Sigmoid colon (tissue), 6 donors: ENCODE measurements at regions not wholly inside any gene's neighbourhood (a gene's known extent, or its start where the extent isn't known, plus 50 kb on each side); places are given as distances from the start of the nearest gene placed in this dataset.

ENCODE experiments used
- DNase-seq: peaks from one replicate; pipeline ENCODE4 v3.0.0-alpha.2; 2019
- H3K27ac ChIP-seq, 4 donors: fragments of 200-600 bp; sonication (generic); one replicate each; pipeline ENCODE4 v1.5.1; 2016 to 2019; ENCODE audit warnings: mild to moderate bottlenecking in 1 of 4
- H3K27me3 ChIP-seq, 3 donors: fragments of 200-600 bp; sonication (generic); one replicate each; pipeline ENCODE4 v1.5.1; 2019; ENCODE audit warnings: mild to moderate bottlenecking in 1 of 3
- H3K36me3 ChIP-seq, 4 donors: fragments of 200-600 bp; sonication (generic); one replicate each; pipeline ENCODE4 v1.5.1; 2016 to 2019
- H3K4me1 ChIP-seq, 4 donors: fragments of 200-600 bp; sonication (generic); one replicate each; pipeline ENCODE4 v1.5.1; 2017 to 2019
- H3K4me3 ChIP-seq, 4 donors: fragments of 200-600 bp; sonication (generic); one replicate each; pipeline ENCODE4 v1.5.1; 2017 to 2019; ENCODE audit warnings: mild to moderate bottlenecking in 2 of 4, moderate library complexity in 1 of 4
- H3K9me3 ChIP-seq, 4 donors: fragments of 200-600 bp in 3 of 4; sonication (generic) in 3 of 4; one replicate each; pipeline versions ENCODE4 v1.5.1 to v1.6.1; 2013 to 2019
- EP300 ChIP-seq, 4 donors: sonication (generic); formaldehyde crosslinking; IDR thresholded peaks; one replicate each; pipeline ENCODE4 v1.6.1; 2017; ENCODE audit warnings: antibody characterized with exemption in 4 of 4
- POLR2A ChIP-seq, 2 donors: fragments of 450-650 bp; IDR thresholded peaks; one replicate each; pipeline ENCODE4 v1.6.1; 2016; ENCODE audit warnings: antibody characterized with exemption in 2 of 2, mild to moderate bottlenecking in 2 of 2, moderate library complexity in 2 of 2
- POLR2AphosphoS5 ChIP-seq, 4 donors: sonication (generic); formaldehyde crosslinking; IDR thresholded peaks; one replicate each; pipeline ENCODE4 v1.6.1; 2017; ENCODE audit warnings: antibody characterized with exemption in 4 of 4
- WGBS, 2 donors: extraction: QIAGEN DNeasy Blood & Tissue Kit; methylation state at CpG; one replicate each; pipeline ENCODE4 v1.1.7; 2013; 5-methylcytosine and 5-hydroxymethylcytosine counted together
- intact Hi-C: fragments of 100-400 bp; cut with DNase I; formaldehyde crosslinking; loops from one replicate; pipeline ENCODE4 v1.15.1; 2023
- TF ChIP-seq, protein P1 (sequence below), 4 experiments: fragments of 450-650 bp in 3 of 4; fragments of 200-600 bp in 1 of 4; IDR thresholded peaks; one replicate each; pipeline ENCODE4 v1.5.1; 2016 to 2019; ENCODE audit warnings: antibody characterized with exemption in 4 of 4, mild to moderate bottlenecking in 3 of 4, moderate library complexity in 2 of 4
- donor health status: healthy with polysubstance abuse.
- donor health status: healthy.

DNA sequence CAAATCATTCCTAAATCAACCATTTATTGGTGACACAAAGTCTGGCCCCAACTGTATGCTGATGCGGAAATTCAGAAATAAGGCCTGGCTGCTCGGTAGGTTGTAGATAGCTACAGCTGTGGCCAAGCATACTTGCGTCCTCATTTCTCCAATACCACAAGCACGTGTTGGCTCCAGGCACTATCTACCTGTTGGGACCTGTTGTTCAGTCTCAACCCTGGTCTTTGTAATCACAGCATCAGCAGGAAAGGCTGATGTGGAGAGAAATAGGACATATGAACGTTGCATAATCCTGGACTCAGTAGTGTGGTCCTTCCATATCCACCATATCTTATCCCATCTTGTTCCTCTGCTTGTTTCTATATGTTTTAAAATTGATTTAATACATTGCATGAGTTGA, 212.6 kb downstream of the PMAIP1 start:
- TF ChIP-seq EP300 (IDR thresholded peaks at IDR 0.05): no peak
- TF ChIP-seq, protein P1, sequence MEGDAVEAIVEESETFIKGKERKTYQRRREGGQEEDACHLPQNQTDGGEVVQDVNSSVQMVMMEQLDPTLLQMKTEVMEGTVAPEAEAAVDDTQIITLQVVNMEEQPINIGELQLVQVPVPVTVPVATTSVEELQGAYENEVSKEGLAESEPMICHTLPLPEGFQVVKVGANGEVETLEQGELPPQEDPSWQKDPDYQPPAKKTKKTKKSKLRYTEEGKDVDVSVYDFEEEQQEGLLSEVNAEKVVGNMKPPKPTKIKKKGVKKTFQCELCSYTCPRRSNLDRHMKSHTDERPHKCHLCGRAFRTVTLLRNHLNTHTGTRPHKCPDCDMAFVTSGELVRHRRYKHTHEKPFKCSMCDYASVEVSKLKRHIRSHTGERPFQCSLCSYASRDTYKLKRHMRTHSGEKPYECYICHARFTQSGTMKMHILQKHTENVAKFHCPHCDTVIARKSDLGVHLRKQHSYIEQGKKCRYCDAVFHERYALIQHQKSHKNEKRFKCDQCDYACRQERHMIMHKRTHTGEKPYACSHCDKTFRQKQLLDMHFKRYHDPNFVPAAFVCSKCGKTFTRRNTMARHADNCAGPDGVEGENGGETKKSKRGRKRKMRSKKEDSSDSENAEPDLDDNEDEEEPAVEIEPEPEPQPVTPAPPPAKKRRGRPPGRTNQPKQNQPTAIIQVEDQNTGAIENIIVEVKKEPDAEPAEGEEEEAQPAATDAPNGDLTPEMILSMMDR (IDR thresholded peaks at IDR 0.05): no peak
- TF ChIP-seq POLR2AphosphoS5 (IDR thresholded peaks at IDR 0.05): no peak
- TF ChIP-seq POLR2A (IDR thresholded peaks at IDR 0.05): no peak
- intact Hi-C loops: no loop called here
- H3K27me3 ChIP-seq: no peaks in the 10 kb centered on the region

DNA sequence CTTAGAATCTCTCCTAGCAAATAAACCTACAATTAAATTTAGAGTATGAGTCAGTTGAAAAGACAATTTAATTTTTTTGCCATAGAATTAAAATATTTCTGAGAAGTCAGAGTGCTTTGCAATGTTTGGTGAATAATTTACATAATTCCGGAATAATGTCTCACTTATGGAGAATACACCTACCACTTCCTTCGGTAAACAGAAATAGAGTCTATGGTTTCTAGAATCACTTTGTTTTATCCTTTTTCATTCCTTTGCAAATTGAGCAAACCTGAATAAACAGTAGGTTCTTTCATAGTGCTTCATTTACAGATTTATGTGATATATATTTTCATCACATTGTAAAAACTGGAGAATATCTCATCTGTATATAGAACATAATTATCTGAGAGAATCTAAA, 211.7 kb downstream of the PMAIP1 start:
- DNase-seq: no peak
- no peak overlapping the region for H3K27ac ChIP-seq
- TF ChIP-seq POLR2A (IDR thresholded peaks at IDR 0.05): no peak
- TF ChIP-seq, protein P1 (IDR thresholded peaks at IDR 0.05): no peak
- TF ChIP-seq POLR2AphosphoS5 (IDR thresholded peaks at IDR 0.05): no peak
- no peak for TF ChIP-seq EP300 (IDR thresholded peaks at IDR 0.05)
- 94 to 95% methylated on average over 2 of the region's 2 CpGs for WGBS, 2 donors
- intact Hi-C loops: no loop called here
- no peaks in the 10 kb centered on the region for H3K4me1 ChIP-seq
- H3K9me3 ChIP-seq: no peaks in the 10 kb centered on the region
- H3K36me3 ChIP-seq: no peaks in the 10 kb centered on the region
- H3K27me3 ChIP-seq: no peaks in the 10 kb centered on the region
- H3K4me3 ChIP-seq: no peak overlapping the region

More for the DNA sequence above, 212.6 kb downstream of the PMAIP1 start:
- no peaks in the 10 kb centered on the region for H3K9me3 ChIP-seq
- H3K36me3 ChIP-seq: no peaks in the 10 kb centered on the region
- WGBS, 2 donors: 92 to 96% methylated on average over 5 of the region's 5 CpGs
- H3K27ac ChIP-seq: no peak overlapping the region
- no peak for DNase-seq
- no peaks in the 10 kb centered on the region for H3K4me1 ChIP-seq
- H3K4me3 ChIP-seq: no peak overlapping the region

DNA sequence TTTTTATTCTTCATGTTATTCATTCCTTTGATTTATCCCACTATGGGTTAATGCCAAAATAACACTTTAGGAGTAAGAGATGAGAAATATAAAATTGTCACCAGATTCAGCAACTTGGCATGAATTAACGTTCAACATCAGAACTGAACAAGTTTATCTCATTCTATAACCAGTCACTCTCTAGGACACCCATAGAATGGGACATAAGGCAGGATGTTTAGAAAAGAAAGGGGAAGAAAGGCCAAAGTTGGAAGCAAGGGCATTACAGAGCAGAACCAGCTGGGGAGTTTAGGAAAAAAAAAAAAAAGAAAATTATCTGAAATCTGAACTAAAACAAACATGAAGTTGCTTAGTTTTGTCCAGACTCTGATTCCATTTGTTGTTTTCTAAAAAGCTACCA, 211.0 kb downstream of the PMAIP1 start:
- intact Hi-C loops: no loop called here
- no peaks in the 10 kb centered on the region for H3K4me1 ChIP-seq
- no peaks in the 10 kb centered on the region for H3K27me3 ChIP-seq
- no peak overlapping the region for H3K27ac ChIP-seq
- no peak overlapping the region for H3K4me3 ChIP-seq
- H3K36me3 ChIP-seq: no peaks in the 10 kb centered on the region
- 57 to 63% methylated on average over 1 of the region's 1 CpG for WGBS, 2 donors
- no peaks in the 10 kb centered on the region for H3K9me3 ChIP-seq
- DNase-seq: no peak
- no peak for TF ChIP-seq POLR2AphosphoS5 (IDR thresholded peaks at IDR 0.05)
- no peak for TF ChIP-seq POLR2A (IDR thresholded peaks at IDR 0.05)

DNA sequence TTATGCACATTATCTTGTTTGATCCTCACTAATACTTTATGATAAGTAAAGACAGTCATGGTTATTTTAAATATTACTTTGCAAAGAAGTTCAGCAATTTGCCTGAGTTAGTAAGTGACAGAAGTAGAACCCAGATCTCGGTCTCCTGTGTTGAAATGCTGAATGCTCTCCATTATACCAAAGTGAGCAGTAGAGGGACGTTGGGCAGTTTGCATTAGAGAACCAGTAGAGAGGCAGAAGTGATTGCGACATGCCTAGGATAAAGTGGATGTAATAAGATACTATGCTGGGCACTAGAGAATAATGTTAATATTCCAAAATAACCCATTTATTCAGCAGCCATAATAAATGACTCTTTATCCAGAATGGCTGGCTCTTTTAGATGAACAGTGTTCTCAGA, 201.0 kb downstream of the PMAIP1 start:
- TF ChIP-seq POLR2AphosphoS5 (IDR thresholded peaks at IDR 0.05) (no peak), EP300 (IDR thresholded peaks at IDR 0.05) (no peak), POLR2A (IDR thresholded peaks at IDR 0.05) (no peak)
- TF ChIP-seq, protein P1 (IDR thresholded peaks at IDR 0.05): no peak

DNA sequence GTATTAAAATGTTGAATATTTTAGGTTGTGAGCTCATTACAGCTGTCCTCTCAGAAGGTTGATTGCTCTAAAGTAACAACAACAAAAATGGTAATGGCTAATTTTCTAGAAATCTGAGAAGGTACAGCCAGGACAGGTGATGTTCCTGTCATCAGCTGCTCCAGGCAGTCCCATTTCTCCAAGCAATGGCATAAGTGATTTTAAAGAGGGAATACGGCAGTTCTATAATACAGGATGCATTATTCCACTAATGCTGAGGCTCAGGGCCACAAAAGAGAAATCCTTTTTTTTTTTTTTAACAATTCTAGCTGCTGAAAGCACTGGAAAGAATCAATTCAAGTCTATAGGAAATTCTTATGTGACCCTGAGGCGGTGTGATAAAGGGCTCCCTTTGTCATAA, 199.9 kb downstream of the PMAIP1 start:
- Histone ChIP-seq H3K4me1 (no peaks in the 10 kb centered on the region), H3K4me3 (no peak overlapping the region), H3K27ac (no peak overlapping the region), H3K27me3 (no peaks in the 10 kb centered on the region), H3K36me3 (no peaks in the 10 kb centered on the region), H3K9me3 (no peaks in the 10 kb centered on the region)
- WGBS, 2 donors: 89% methylated on average over 2 of the region's 2 CpGs
- intact Hi-C loops: no loop called here
- TF ChIP-seq, protein P1 (IDR thresholded peaks at IDR 0.05): no peak
- no peak for TF ChIP-seq POLR2A (IDR thresholded peaks at IDR 0.05)
- no peak for TF ChIP-seq POLR2AphosphoS5 (IDR thresholded peaks at IDR 0.05)
- TF ChIP-seq EP300 (IDR thresholded peaks at IDR 0.05): no peak
- no peak for DNase-seq

More for the DNA sequence above, 201.0 kb downstream of the PMAIP1 start:
- Histone ChIP-seq H3K27me3 (no peaks in the 10 kb centered on the region), H3K4me3 (no peak overlapping the region), H3K27ac (no peak overlapping the region), H3K36me3 (no peaks in the 10 kb centered on the region), H3K9me3 (peaks cover 0 to 1% (median 0%) of the 10 kb centered on the region in 4 donors), H3K4me1 (no peaks in the 10 kb centered on the region)
- no peak for DNase-seq
- intact Hi-C loops: no loop called here
- WGBS, 2 donors: 88 to 90% methylated on average over 3 of the region's 3 CpGs
